OCI-LY7 (cell line): ENCODE measurements at regions not wholly inside any gene's neighbourhood (a gene's known extent, or its start where the extent isn't known, plus 50 kb on each side); places are given as distances from the start of the nearest gene placed in this dataset.

Source experiments
- EZH2phosphoT487 ChIP-seq: fragments of 200-600 bp; sonication (generic); IDR thresholded peaks from 2 replicates; pipeline ENCODE4 v1.6.1; 2018; ENCODE audit warnings: low read depth, borderline replicate concordance, mild to moderate bottlenecking, mixed run types, antibody characterized with exemption, low read length, moderate library complexity, mixed read lengths
- TF ChIP-seq, protein P1 (sequence below): fragments of 200-600 bp; sonication (generic); conservative IDR thresholded peaks from 2 replicates; pipeline ENCODE4 v1.5.1; 2014; ENCODE audit warnings: mild to moderate bottlenecking, antibody characterized with exemption, low read length, moderate library complexity, mixed read lengths

DNA sequence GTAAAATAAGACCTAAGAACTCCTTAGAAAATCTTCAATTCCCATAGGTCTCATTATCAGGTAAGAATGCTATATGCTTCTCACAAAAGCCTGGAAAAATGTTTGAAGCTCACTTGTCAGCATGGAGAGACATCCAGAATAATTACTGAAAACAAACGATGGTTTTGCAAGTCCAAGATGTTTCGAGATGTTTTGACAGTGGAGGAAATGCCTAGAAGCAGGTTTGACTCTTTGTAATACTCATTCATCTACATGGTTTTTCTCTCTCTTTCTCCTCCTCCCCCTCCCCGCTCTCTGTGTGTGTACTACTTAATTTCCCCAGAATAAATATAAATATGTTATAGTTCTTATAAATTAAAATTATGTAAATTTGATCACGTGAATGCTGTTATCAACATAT is 131.9 kb upstream of the NR3C2 start:
- TF ChIP-seq, protein P1, sequence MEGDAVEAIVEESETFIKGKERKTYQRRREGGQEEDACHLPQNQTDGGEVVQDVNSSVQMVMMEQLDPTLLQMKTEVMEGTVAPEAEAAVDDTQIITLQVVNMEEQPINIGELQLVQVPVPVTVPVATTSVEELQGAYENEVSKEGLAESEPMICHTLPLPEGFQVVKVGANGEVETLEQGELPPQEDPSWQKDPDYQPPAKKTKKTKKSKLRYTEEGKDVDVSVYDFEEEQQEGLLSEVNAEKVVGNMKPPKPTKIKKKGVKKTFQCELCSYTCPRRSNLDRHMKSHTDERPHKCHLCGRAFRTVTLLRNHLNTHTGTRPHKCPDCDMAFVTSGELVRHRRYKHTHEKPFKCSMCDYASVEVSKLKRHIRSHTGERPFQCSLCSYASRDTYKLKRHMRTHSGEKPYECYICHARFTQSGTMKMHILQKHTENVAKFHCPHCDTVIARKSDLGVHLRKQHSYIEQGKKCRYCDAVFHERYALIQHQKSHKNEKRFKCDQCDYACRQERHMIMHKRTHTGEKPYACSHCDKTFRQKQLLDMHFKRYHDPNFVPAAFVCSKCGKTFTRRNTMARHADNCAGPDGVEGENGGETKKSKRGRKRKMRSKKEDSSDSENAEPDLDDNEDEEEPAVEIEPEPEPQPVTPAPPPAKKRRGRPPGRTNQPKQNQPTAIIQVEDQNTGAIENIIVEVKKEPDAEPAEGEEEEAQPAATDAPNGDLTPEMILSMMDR: no peak
- TF ChIP-seq EZH2phosphoT487: no peak
